ENCODE measurements at regions not wholly inside any gene's neighbourhood (a gene's known extent, or its start where the extent isn't known, plus 50 kb on each side); places are given as distances from the start of the nearest gene placed in this dataset.
"Not testable (repeated sequence)": the region's sequence is repeated elsewhere in the genome, so short reads cannot be mapped to it uniquely, and the experiment has no call there.

- no peaks in the 10 kb centered on the region for H3K9me3 ChIP-seq (ENCODE audit: control insufficient read depth, low read depth, low read length)
- no peak for DNase-seq
- no peak overlapping the region for H3K27ac ChIP-seq (ENCODE audit: low read length)
- H3K4me3 ChIP-seq (ENCODE audit: low read length) = no peak overlapping the region
- H3K4me1 ChIP-seq (ENCODE audit: control insufficient read depth, insufficient read depth, low read length) = no peaks in the 10 kb centered on the region
- no peaks in the 10 kb centered on the region for H3K27me3 ChIP-seq (ENCODE audit: control insufficient read depth, insufficient read depth, low read length)
- no peaks in the 10 kb centered on the region for H3K36me3 ChIP-seq (ENCODE audit: control insufficient read depth, insufficient read depth, low read length)
- WGBS (ENCODE audit: insufficient coverage, low lambda C conversion rate) = no CpG with 5 or more reads among the region's 1 CpG
Measured at GRCh38 chr3:74167926-74168325, 446.5 kb downstream of the CNTN3 start.

GRCh38 chr3:74165211-74165610, 449.2 kb downstream of the CNTN3 start:
- Histone ChIP-seq H3K27ac (ENCODE audit: low read length) (no peak overlapping the region), H3K9me3 (ENCODE audit: control insufficient read depth, low read depth, low read length) (no peaks in the 10 kb centered on the region), H3K4me1 (ENCODE audit: control insufficient read depth, insufficient read depth, low read length) (no peaks in the 10 kb centered on the region), H3K4me3 (ENCODE audit: low read length) (no peak overlapping the region), H3K27me3 (ENCODE audit: control insufficient read depth, insufficient read depth, low read length) (no peaks in the 10 kb centered on the region), H3K36me3 (ENCODE audit: control insufficient read depth, insufficient read depth, low read length) (no peaks in the 10 kb centered on the region)
- WGBS (ENCODE audit: insufficient coverage, low lambda C conversion rate) = 91% methylated on average over 3 of the region's 4 CpGs
- DNase-seq = no peak

GRCh38 chr3:74149466-74149865, 465.0 kb downstream of the CNTN3 start:
- Histone ChIP-seq H3K4me1 (ENCODE audit: control insufficient read depth, insufficient read depth, low read length) (no peaks in the 10 kb centered on the region), H3K36me3 (ENCODE audit: control insufficient read depth, insufficient read depth, low read length) (no peaks in the 10 kb centered on the region), H3K27ac (ENCODE audit: low read length) (no peak overlapping the region), H3K4me3 (ENCODE audit: low read length) (no peak overlapping the region), H3K27me3 (ENCODE audit: control insufficient read depth, insufficient read depth, low read length) (no peaks in the 10 kb centered on the region), H3K9me3 (ENCODE audit: control insufficient read depth, low read depth, low read length) (peaks cover 2% of the 10 kb centered on the region)
- no peak for DNase-seq

- no peaks in the 10 kb centered on the region for H3K4me1 ChIP-seq (ENCODE audit: control insufficient read depth, insufficient read depth, low read length)
- no peak for DNase-seq
- H3K4me3 ChIP-seq (ENCODE audit: low read length) = no peak overlapping the region
- 100% methylated on average over 1 of the region's 1 CpG for WGBS (ENCODE audit: insufficient coverage, low lambda C conversion rate)
- H3K9me3 ChIP-seq (ENCODE audit: control insufficient read depth, low read depth, low read length) = no peaks in the 10 kb centered on the region
- no peaks in the 10 kb centered on the region for H3K27me3 ChIP-seq (ENCODE audit: control insufficient read depth, insufficient read depth, low read length)
- no peaks in the 10 kb centered on the region for H3K36me3 ChIP-seq (ENCODE audit: control insufficient read depth, insufficient read depth, low read length)
- H3K27ac ChIP-seq (ENCODE audit: low read length) = no peak overlapping the region
Measured at GRCh38 chr3:74145277-74145676, 469.2 kb downstream of the CNTN3 start.

- no peaks in the 10 kb centered on the region for H3K27me3 ChIP-seq (ENCODE audit: control insufficient read depth, insufficient read depth, low read length)
- WGBS (ENCODE audit: insufficient coverage, low lambda C conversion rate) = 10% methylated on average over 2 of the region's 3 CpGs
Measured at GRCh38 chr3:74139648-74140047, 474.8 kb downstream of the CNTN3 start.

GRCh38 chr3:74137790-74138189, 476.7 kb downstream of the CNTN3 start:
- H3K36me3 ChIP-seq (ENCODE audit: control insufficient read depth, insufficient read depth, low read length) = no peaks in the 10 kb centered on the region
- H3K9me3 ChIP-seq (ENCODE audit: control insufficient read depth, low read depth, low read length) = no peaks in the 10 kb centered on the region
- H3K4me1 ChIP-seq (ENCODE audit: control insufficient read depth, insufficient read depth, low read length) = no peaks in the 10 kb centered on the region
- H3K27ac ChIP-seq (ENCODE audit: low read length) = no peak overlapping the region
- no peak for DNase-seq
- no peak overlapping the region for H3K4me3 ChIP-seq (ENCODE audit: low read length)
- H3K27me3 ChIP-seq (ENCODE audit: control insufficient read depth, insufficient read depth, low read length) = no peaks in the 10 kb centered on the region

More at GRCh38 chr3:74139648-74140047, 474.8 kb downstream of the CNTN3 start:
- Histone ChIP-seq H3K9me3 (ENCODE audit: control insufficient read depth, low read depth, low read length) (no peaks in the 10 kb centered on the region), H3K36me3 (ENCODE audit: control insufficient read depth, insufficient read depth, low read length) (no peaks in the 10 kb centered on the region), H3K27ac (ENCODE audit: low read length) (no peak overlapping the region), H3K4me1 (ENCODE audit: control insufficient read depth, insufficient read depth, low read length) (no peaks in the 10 kb centered on the region), H3K4me3 (ENCODE audit: low read length) (no peak overlapping the region)
- DNase-seq = no peak

GRCh38 chr3:74135808-74136207, 478.7 kb downstream of the CNTN3 start:
- Histone ChIP-seq H3K27me3 (ENCODE audit: control insufficient read depth, insufficient read depth, low read length) (no peaks in the 10 kb centered on the region), H3K4me1 (ENCODE audit: control insufficient read depth, insufficient read depth, low read length) (no peaks in the 10 kb centered on the region), H3K36me3 (ENCODE audit: control insufficient read depth, insufficient read depth, low read length) (no peaks in the 10 kb centered on the region), H3K27ac (ENCODE audit: low read length) (no peak overlapping the region), H3K4me3 (ENCODE audit: low read length) (no peak overlapping the region), H3K9me3 (ENCODE audit: control insufficient read depth, low read depth, low read length) (peaks cover 2% of the 10 kb centered on the region)
- no peak for DNase-seq
- WGBS (ENCODE audit: insufficient coverage, low lambda C conversion rate) = no CpG with 5 or more reads among the region's 8 CpGs

GRCh38 chr3:74134831-74135230, 479.6 kb downstream of the CNTN3 start:
- H3K27ac ChIP-seq (ENCODE audit: low read length) = no peak overlapping the region
- no peak for DNase-seq
- no peak overlapping the region for H3K4me3 ChIP-seq (ENCODE audit: low read length)
- WGBS (ENCODE audit: insufficient coverage, low lambda C conversion rate) = no CpG with 5 or more reads among the region's 2 CpGs
- peaks cover 2% of the 10 kb centered on the region for H3K9me3 ChIP-seq (ENCODE audit: control insufficient read depth, low read depth, low read length)
- H3K4me1 ChIP-seq (ENCODE audit: control insufficient read depth, insufficient read depth, low read length) = no peaks in the 10 kb centered on the region
- H3K27me3 ChIP-seq (ENCODE audit: control insufficient read depth, insufficient read depth, low read length) = no peaks in the 10 kb centered on the region
- H3K36me3 ChIP-seq (ENCODE audit: control insufficient read depth, insufficient read depth, low read length) = no peaks in the 10 kb centered on the region

- H3K36me3 ChIP-seq (ENCODE audit: control insufficient read depth, insufficient read depth, low read length); H3K27ac ChIP-seq (ENCODE audit: low read length); H3K27me3 ChIP-seq (ENCODE audit: control insufficient read depth, insufficient read depth, low read length); H3K4me1 ChIP-seq (ENCODE audit: control insufficient read depth, insufficient read depth, low read length); H3K9me3 ChIP-seq (ENCODE audit: control insufficient read depth, low read depth, low read length); DNase-seq; H3K4me3 ChIP-seq (ENCODE audit: low read length): not testable (repeated sequence)
- 71% methylated on average over 1 of the region's 6 CpGs for WGBS (ENCODE audit: insufficient coverage, low lambda C conversion rate)
Measured at GRCh38 chr3:74131546-74132328, 482.7 kb downstream of the CNTN3 start.

GRCh38 chr3:74129611-74130010, 484.8 kb downstream of the CNTN3 start:
- Histone ChIP-seq H3K36me3 (ENCODE audit: control insufficient read depth, insufficient read depth, low read length) (no peaks in the 10 kb centered on the region), H3K4me3 (ENCODE audit: low read length) (no peak overlapping the region), H3K9me3 (ENCODE audit: control insufficient read depth, low read depth, low read length) (peaks cover 2% of the 10 kb centered on the region), H3K27me3 (ENCODE audit: control insufficient read depth, insufficient read depth, low read length) (no peaks in the 10 kb centered on the region), H3K27ac (ENCODE audit: low read length) (no peak overlapping the region), H3K4me1 (ENCODE audit: control insufficient read depth, insufficient read depth, low read length) (no peaks in the 10 kb centered on the region)
- no peak for DNase-seq
- 60% methylated on average over 2 of the region's 2 CpGs for WGBS (ENCODE audit: insufficient coverage, low lambda C conversion rate)

GRCh38 chr3:74129056-74129455, 485.4 kb downstream of the CNTN3 start:
- Histone ChIP-seq H3K9me3 (ENCODE audit: control insufficient read depth, low read depth, low read length) (peaks cover 2% of the 10 kb centered on the region), H3K4me1 (ENCODE audit: control insufficient read depth, insufficient read depth, low read length) (no peaks in the 10 kb centered on the region), H3K27me3 (ENCODE audit: control insufficient read depth, insufficient read depth, low read length) (no peaks in the 10 kb centered on the region), H3K27ac (ENCODE audit: low read length) (no peak overlapping the region), H3K4me3 (ENCODE audit: low read length) (no peak overlapping the region), H3K36me3 (ENCODE audit: control insufficient read depth, insufficient read depth, low read length) (no peaks in the 10 kb centered on the region)
- no peak for DNase-seq
- WGBS (ENCODE audit: insufficient coverage, low lambda C conversion rate) = 100% methylated on average over 1 of the region's 1 CpG
